Stimulated activated CD4-positive, alpha-beta T cell treated with anti-CD3 and anti-CD28 coated beads, Interleukin-15, amount 100 ng/mL, for 24 hours (primary cell): ENCODE measurements at regions not wholly inside any gene's neighbourhood (a gene's known extent, or its start where the extent isn't known, plus 50 kb on each side); places are given as distances from the start of the nearest gene placed in this dataset.
"Not testable (repeated sequence)": the region's sequence is repeated elsewhere in the genome, so short reads cannot be mapped to it uniquely, and the experiment has no call there.

ENCODE experiments used
- DNase-seq: peaks from one replicate; pipeline ENCODE4 v3.0.0-alpha.2; 2020

DNA sequence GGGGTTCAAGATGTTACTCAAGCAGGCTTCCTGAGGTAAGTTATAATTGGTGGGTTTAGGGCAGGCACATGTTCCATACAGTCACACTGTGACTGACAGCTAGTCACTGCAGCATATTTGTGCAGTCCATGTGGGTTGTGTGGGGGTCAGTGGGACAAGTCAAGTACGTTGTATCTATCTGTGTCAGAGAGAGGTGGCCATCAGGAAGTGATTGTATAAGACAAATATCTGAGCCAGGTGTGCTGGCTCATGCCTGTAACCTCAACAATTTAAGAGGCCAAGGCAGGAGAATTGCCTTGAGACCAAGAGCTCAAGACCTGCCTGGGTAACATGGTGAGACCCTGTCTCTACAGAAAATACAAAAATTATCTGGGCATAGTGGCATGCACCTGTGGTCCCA is 509.3 kb downstream of the CENPC start:
- no peak for DNase-seq

DNA sequence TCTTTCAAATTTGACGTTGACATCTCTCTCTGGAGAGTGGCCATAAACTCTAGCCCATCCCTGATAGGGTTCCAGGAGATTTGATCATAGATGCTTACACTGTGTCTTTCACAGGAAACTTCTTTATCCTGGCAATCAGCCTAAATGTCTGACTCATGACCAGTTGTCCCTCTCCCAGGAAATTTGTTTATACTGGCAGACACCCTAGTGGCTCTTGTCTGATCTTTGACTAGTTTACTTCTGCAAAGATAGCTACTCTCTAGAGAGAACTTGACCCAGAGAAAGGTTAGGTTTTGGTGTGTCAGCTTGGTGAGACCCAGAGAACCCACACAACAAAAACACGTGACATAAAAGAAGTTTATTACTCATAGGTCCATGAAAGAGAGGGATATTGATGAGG is 509.8 kb downstream of the CENPC start:
- DNase-seq: no peak

DNA sequence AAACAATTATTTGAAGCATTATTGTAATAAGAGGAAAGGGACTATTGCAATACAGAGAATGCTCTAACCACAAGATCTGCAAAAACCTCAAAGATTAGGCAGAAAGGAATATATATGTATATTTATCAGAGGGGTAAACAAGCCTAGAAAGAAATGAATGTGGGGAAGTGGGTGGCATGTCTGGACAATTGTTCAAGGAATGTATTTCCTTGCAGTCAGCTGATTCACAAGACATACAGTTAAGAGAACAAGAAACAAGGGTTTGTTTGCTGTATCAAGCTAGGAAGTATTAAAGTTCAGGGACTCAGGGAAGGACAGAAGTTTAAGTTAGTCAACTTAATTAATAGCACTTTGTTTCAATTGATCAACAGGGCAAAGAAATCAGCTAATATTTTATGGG is 514.7 kb downstream of the CENPC start:
- no peak for DNase-seq

DNA sequence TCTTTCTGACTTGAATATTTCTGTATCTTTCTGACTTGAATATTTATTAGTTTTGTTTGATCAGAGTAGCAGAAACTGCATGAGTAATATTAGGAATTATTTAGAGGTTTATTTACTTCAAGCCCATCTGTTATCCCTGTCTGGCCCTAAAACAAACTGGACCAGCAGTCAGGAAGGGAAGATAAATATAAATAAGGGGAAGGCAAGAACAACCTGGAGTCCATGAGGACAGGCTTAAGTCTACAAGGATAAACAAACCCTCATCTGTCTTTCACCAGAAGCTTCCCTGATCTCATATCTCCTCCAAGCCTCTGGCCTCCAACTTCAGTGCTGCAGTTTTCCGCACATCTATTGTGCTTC is 524.9 kb downstream of the CENPC start:
- DNase-seq: no peak

DNA sequence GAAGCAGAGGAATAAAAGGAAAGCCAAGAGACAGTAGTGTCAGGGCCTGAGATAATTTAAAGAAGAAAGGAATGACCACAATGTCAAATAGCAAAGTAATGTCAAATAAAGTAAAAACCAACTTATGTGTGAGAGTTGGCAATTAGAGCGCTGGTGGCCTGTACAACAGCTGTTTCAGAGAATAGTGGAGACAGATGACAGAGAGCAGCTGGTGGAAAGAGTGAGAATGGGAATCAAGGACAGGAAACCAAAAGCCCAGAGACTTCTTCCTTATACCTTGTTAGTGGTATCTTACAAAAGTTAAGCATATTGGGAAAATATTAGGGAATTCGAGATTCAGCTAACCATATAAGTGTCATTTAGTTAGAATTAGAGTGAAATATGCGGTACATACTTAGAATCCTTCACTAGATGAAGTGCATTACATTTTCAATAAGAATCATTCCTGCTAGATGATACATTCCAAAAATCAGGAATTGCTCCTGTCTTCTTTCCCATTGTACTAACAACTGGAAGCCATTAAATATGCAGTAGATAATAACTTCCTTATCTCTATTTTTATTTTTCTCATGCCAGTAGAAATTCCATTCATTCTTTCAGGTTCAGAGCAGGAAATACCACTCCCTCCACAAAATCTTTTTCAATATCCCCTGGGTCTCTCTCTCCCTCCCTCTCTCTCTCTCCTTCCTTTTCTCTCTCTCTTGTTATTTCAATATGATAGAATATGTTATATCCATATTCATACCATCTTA is 525.4 kb downstream of the CENPC start:
- no peak for DNase-seq

DNA sequence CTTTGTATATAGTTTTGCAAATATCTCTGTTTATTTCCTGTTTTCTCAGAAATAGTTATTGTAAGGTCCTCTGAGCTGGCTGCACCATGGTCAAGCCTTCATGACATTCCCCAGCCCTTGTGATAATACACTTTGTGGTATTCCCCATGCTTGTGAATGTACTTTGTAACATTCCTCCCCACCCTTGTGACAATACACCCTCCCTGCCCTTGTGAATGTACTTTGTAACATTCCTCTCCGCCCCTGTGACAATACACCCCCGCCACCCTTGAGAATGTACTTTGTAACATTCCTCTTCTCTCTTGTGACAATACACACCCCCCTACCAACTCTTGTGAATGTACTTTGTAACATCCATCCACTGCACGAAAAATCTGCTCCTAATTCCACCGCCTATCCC is 530.7 kb downstream of the CENPC start:
- DNase-seq: no peak

DNA sequence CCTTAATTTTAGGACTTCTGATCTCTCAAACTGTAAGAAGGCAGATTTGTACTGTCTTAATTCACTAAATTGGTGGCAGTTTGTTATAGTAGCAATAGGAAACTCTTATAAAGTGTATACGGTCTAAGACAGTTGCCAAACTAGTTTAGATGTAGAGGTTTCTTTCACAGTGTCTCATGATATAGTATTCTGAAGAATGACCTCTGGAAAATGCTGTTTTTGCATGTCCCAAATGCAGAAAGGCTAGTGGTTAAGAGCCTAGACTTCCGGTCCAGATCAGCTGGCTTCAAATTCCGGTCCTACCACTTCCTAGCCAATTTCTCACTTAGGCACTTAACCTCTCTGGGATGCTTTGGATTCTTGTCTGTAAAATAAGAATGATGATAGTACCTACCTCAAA is 538.5 kb downstream of the CENPC start:
- no peak for DNase-seq

DNA sequence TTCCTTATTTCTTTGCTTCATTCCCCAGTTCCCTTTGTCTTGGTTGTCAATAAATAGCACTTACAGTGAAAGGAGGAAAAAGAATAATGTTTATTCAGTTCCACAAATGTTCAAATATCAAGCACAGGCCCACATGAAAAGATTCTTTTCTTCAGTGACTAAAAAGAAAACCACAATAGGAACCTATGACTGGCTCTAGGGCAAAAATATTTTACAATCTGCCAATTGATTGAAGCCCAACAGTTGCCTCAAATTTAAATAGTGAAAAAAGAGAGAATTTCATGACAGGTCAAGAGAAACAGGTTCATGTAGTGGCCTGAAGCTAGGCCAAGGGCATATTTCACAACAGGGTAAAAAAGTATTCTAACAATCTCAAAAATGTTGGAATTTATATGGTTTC is 553.8 kb downstream of the CENPC start:
- DNase-seq: no peak

DNA sequence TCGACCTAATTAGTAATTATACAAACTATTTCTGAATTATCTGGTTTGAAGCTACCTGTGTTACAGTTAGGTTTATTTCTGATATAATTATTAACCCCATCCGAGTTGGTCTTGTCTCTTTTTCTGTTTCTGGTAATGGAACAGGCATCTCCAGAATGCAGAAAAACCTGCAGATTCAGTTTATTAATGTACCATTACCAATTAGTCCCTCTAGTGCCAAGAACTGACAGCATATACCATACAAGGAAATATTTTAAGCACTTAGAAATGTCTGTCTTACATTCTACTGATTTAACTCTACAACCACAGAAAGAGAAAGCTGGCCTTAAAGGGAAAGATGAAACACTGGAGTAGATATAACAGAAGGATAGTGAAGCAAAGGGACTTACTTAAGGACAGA is 570.6 kb downstream of the CENPC start:
- no peak for DNase-seq

DNA sequence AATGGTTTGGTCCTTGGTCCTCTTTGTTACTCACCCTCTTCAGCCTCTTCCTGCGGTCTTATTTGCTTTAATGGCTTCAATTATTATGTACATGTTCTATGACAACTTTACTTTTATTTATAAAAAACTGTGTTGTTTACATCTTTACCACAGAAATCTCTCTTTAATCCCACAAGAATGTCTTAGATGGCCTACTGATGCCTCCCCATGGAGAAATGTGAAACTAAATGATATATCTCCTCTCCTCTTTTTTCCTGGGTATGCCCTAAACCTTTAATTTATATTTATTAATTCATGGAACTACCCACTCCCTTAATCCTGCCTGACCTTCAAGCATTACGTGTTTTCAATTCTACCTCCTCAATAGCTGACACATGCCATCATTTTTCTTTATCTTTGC is 573.2 kb downstream of the CENPC start:
- no peak for DNase-seq

DNA sequence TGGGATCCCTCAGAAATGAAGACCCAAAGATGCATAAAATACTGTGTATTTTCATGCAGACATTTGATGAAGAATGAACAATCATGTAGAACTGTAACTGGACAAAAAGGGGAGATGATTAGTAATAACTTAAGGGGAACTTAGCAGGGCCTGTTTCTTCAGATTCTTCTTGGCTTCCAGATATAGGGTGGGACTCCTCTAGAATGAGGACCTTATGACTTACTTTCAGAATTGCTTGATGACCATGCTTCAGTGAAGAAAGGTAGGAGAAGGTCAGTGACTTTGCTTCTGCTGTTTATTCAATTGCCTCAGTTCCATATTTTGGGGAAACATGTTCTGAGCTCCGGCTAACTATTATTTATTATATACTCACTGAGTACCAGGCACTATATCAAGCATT is 580.8 kb downstream of the CENPC start:
- no peak for DNase-seq

DNA sequence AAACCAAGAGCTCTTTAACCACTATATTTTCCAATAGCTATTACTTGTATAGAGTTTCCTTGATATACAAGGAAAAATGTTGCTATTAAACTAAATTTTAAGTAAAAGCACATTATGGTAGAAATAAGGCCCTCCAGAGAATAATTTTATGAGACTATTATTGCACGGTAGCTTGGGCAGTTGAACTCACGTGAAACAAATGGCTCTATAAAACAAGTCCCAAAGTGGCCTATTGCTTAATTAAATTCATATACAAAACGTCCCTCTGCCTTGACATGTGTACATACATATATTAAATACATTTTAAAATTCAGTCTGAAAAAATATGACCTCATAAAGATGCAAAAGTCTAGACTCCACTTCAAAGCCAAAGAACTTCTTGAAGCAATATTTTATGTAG is 582.2 kb downstream of the CENPC start:
- DNase-seq: no peak

DNA sequence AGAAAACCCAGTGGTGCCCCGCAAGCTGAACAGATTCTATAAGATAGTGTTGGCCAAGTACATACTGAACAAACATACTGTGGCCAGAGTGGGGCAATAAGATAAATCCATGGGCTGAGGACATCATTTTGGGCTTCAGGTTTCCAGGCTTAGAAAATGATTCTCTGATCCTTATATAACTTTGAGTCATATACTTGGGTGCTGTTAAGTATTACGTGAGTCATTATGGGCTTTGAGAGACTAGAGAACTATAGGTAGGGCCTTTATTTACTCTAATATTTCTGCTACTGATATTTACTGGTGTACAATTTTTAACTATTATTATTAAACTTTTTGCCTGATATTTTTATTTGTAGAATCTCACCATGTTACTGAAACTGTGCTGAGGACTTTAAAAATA is 586.1 kb downstream of the CENPC start:
- DNase-seq: no peak

DNA sequence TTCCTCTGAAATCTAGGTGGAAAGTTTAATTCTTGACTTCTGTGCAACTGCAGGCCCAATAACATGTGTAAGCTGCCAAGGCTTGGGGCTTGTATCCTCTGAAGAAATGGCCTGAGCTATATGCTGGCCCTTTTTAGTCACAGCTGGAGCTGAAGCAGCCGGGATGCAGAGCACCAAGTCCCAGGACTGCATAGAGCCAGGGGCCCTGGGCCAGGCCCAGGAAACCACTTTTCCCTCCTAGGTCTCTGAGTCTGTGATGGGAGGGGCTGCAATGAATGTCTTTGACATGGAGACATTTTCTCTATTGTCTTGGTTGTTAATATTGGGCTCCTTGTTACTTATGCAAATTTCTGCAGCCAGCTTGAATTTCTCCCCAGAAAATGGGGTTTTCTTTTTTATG is 588.5 kb downstream of the CENPC start:
- DNase-seq: no peak

DNA sequence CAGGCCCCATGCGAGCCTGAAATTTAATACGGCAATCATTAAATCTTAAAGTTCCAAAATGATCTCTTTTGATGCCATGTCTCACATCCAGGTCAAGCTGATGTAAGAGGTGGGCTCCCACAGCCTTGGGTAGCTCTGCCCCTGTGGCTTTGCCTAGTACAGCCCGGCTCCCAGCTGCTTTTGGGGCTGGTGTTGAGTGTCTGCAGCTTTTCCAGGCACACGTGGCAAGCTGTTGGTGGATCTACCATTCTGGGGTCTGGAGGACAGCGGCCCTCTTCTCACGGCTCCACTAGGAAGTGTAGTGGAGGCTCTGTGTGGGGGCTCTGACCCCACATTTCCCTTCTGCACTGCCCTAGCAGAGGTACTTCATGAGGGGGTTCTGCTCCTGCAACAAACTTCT is 588.9 kb downstream of the CENPC start:
- DNase-seq: no peak

DNA sequence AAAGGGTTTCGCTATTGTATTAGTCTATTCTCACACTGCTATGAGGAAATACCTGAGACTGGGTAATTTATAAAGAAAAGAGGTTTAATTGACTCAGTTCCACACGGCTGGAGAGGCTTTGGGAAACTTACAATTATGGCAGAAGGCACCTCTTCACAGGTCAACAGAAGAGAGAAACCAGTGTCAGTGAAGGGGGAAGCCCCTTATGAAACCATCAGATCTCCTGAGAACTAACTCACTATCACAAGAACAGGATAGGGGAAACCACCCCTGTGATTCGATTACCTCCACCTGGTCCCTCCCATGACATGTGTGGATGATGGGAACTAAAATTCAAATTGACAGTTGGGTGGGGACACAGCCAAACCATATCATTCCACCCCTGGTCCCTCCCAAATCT is 589.5 kb downstream of the CENPC start:
- DNase-seq: no peak

DNA sequence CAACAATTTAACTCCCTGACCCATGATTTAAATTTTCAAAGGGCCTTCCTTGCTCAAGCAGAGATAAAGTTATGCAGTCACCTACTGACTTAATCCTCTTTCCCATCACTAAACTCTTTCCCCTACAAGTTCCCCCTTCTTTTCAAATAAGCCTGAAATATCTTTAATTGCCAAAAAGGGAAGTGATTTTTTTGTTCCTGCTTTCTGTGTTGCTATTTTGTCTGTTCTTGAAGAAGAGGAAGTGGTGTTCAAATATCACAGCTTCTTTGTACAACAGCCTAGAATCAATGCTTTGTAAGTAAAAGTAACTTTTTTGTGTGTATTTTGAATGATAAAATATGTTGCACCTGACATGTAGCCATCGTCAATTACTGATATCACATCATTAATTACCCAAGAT is 595.9 kb downstream of the CENPC start:
- no peak for DNase-seq

DNA sequence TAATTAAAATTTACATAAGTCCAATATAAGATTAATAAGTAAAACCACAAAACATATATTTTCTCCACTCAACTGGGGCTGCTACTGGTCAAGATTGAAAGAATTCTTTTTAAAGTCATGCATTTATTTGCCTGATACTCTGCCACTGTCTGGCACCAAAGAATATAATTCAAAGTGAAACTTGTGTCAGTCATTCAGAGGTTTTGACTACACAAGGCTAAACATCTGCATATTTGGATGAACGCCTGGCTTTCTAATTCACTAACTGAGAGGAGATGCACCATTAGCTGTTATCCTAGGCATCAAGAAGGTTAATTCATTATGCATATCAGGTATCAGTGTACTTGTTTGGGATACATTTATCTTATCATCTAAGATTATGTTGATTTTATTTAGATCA is 598.5 kb downstream of the CENPC start:
- DNase-seq: no peak

DNA sequence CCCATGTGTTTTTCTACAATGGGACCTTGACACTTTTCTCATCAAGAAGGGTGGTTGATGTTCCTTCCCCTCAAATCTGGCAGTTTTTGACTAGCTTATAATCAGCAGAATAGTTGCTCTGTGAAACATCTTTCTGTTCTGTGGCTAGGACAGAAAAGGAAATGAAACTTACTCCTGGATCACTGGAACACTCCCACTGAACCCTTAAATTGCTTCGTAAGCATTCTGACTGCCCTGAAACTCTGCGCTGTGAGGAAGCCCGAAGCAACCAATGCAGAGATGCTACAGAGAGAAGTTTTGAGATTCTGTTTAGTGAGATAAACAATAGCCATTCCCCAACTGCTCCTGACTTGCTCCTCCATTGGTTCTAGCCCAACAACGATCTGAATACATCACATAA is 602.2 kb downstream of the CENPC start:
- no peak for DNase-seq

DNA sequence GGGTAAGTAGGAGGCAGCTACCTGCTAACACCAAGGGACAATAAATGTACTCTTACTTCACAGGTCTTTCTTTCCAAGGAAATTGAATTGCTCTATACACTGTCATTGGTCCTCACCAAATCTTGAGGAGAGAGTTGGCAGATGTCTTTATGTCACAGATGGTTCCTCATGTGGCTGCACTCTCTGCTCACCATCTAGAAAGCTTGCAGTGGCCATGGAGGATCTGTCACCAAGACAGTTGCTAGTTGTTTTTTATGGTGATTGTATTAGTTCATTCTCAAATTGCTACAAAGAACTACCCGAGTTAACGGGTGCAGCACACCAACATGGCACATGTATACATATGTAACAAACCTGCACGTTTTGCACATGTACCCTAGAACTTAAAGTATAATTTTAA is 613.3 kb downstream of the CENPC start:
- DNase-seq: not testable (repeated sequence)

DNA sequence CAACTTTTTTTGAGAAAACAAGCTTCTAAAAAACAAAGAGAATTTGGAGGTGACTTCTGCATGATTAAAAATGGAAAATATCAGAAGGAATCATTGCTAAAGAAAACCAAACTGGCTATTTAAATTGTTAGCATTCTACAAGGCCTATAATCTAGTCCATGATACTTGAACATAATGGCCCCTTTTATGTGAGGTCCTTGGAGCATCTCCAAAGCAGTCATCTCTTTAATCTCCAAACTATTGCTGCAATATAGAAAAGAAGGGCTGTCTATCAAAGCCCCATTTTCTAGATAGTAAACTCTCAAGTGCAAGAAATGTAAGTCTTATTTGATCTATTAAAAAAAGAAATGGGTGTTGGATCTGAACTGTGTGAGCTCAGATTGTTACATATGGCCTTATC is 615.1 kb downstream of the CENPC start:
- no peak for DNase-seq

DNA sequence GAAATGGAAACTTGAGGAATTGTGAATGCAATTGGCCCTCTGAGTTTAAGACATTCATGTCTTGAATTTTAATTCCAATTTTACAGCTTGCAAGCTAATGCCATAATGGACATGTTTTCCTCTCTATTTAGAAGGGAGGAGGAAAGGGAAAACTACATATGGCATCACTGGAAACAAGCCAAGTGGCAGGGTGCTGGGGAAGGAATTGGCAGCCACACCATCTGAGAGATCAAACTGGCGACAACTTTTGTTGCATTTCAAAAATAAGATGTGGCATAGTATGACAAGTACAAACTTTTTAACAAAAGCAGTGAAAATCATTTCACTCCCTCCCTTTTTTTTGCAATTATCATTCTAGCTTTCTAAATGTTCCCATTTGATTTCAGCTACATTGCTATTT is 615.6 kb downstream of the CENPC start:
- no peak for DNase-seq

DNA sequence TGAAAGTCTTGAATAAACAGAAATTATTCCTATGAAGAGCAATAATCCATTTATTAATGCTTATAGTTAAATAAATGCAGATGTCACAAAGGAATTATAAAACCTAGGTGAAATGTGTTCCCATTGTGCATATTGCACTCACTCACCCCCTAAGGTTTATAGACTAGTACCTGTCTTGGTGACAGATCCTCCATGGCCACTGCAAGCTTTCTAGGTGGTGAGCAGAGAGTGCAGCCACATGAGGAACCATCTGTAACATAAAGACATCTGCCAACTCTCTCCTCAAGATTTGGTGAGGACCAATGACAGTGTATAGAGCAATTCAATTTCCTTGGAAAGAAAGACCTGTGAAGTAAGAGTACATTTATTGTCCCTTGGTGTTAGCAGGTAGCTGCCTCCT is 616.4 kb downstream of the CENPC start:
- DNase-seq: not testable (repeated sequence)

DNA sequence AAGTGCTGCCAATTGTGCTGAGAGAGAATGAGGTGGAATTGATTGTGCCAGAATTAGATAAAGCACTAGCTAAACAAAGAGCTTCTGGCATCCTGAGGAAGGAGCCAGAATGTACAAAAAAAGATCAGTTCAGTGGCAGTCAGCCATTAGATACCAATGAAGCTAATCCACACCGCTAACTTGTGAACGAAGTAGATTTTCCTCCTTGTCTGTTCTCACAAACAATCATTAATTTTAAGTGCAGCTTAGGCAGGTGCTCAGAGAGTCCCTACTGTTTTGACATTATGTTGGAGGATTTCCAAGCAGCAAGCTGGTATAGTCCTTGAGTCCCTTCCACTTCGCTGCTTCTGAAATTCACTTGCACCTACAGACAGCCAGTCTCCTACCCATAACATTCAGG is 617.4 kb downstream of the CENPC start:
- DNase-seq: no peak

DNA sequence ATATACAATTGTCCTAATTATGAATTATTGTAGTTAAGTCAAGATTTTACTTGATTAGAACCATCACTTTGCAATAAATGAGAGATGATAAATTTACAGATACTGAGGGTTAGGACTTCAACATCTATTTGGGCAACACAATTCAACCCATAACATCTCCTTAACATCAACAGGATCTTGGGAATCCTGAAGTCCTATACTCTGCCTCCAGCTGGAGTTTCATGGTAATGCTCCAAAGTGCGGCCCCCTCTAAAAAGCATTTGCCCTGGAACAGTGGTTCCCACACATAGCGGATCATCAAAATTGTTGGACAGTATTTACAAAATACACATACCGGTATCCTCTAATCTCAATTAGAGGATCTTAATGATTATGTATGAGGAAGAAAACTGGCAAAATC is 618.6 kb downstream of the CENPC start:
- DNase-seq: no peak
